ENCODE measurements at regions not wholly inside any gene's neighbourhood (a gene's known extent, or its start where the extent isn't known, plus 50 kb on each side); places are given as distances from the start of the nearest gene placed in this dataset.
"Not testable (repeated sequence)": the region's sequence is repeated elsewhere in the genome, so short reads cannot be mapped to it uniquely, and the experiment has no call there.

GRCh38 chr5:57736716-57737115, 254.1 kb upstream of the ACTBL2 start:
- POLR2A ChIA-PET = no interaction called here
- H3K4me3 Mint-ChIP-seq = no peak overlapping the region
- H3K27me3 ChIP-seq (ENCODE audit: control insufficient read depth in 2 of 2, insufficient read depth in 2 of 2, low read length in 2 of 2) = no peaks in the 10 kb centered on the region
- DNase-seq (no peak), ATAC-seq (no peak)
- no peak overlapping the region for H3K27ac Mint-ChIP-seq
- no peaks in the 10 kb centered on the region for H3K9me3 ChIP-seq (ENCODE audit: control insufficient read depth in 2 of 3, low read length in 3 of 3)
- CTCF ChIA-PET = no interaction called here
- no peak overlapping the region for H3K27ac ChIP-seq (ENCODE audit: low read depth, low read length)
- H3K36me3 Mint-ChIP-seq = no peaks in the 10 kb centered on the region
- intact Hi-C loops (cut with micrococcal nuclease) = no loop called here
- no peaks in the 10 kb centered on the region for H3K9me3 Mint-ChIP-seq
- H3K27me3 Mint-ChIP-seq = peaks cover 0 to 23% (median 0%) of the 10 kb centered on the region in 5 donors
- H3K36me3 ChIP-seq (ENCODE audit: control insufficient read depth in 2 of 3, insufficient read depth in 3 of 3, low read length in 3 of 3) = no peaks in the 10 kb centered on the region
- no peak overlapping the region for H3K4me3 ChIP-seq (ENCODE audit: low read length)
- no peaks in the 10 kb centered on the region for H3K4me1 ChIP-seq (ENCODE audit: control insufficient read depth in 2 of 2, insufficient read depth in 2 of 2, low read length in 2 of 2)
- H3K4me1 Mint-ChIP-seq = peaks cover 0 to 2% (median 0%) of the 10 kb centered on the region in 7 donors

- H3K4me3 Mint-ChIP-seq; H3K27ac ChIP-seq (ENCODE audit: low read depth, low read length); H3K4me1 ChIP-seq (ENCODE audit: control insufficient read depth in 2 of 2, insufficient read depth in 2 of 2, low read length in 2 of 2); intact Hi-C loops (cut with micrococcal nuclease); ATAC-seq; H3K9me3 ChIP-seq (ENCODE audit: control insufficient read depth in 2 of 3, low read length in 3 of 3); POLR2A ChIA-PET; DNase-seq; H3K36me3 ChIP-seq (ENCODE audit: control insufficient read depth in 2 of 3, insufficient read depth in 3 of 3, low read length in 3 of 3); H3K27ac Mint-ChIP-seq; H3K27me3 ChIP-seq (ENCODE audit: control insufficient read depth in 2 of 2, insufficient read depth in 2 of 2, low read length in 2 of 2); H3K36me3 Mint-ChIP-seq; H3K9me3 Mint-ChIP-seq; H3K4me3 ChIP-seq (ENCODE audit: low read length); H3K4me1 Mint-ChIP-seq: not testable (repeated sequence)
- H3K27me3 Mint-ChIP-seq = peaks cover 0 to 23% (median 2%) of the 10 kb centered on the region in 5 donors
- CTCF ChIA-PET = interaction anchor here (0.7 kb wide), 1 partner anchor 11 kb away, joined by 3 read pairs; no protein-coding TSS in a partner anchor
Measured at GRCh38 chr5:57735279-57736153, 252.9 kb upstream of the ACTBL2 start.

GRCh38 chr5:57734296-57734695, 251.7 kb upstream of the ACTBL2 start:
- H3K27ac Mint-ChIP-seq = no peak overlapping the region
- H3K4me3 Mint-ChIP-seq = no peak overlapping the region
- H3K9me3 ChIP-seq (ENCODE audit: control insufficient read depth in 2 of 3, low read length in 3 of 3) = no peaks in the 10 kb centered on the region
- intact Hi-C loops (cut with micrococcal nuclease) = no loop called here
- no peak overlapping the region for H3K4me3 ChIP-seq (ENCODE audit: low read length)
- H3K36me3 Mint-ChIP-seq = no peaks in the 10 kb centered on the region
- ATAC-seq (no peak), DNase-seq (no peak)
- peaks cover 0 to 23% (median 2%) of the 10 kb centered on the region in 5 donors for H3K27me3 Mint-ChIP-seq
- no peaks in the 10 kb centered on the region for H3K27me3 ChIP-seq (ENCODE audit: control insufficient read depth in 2 of 2, insufficient read depth in 2 of 2, low read length in 2 of 2)
- no peaks in the 10 kb centered on the region for H3K9me3 Mint-ChIP-seq
- H3K4me1 Mint-ChIP-seq = no peaks in the 10 kb centered on the region
- no peak overlapping the region for H3K27ac ChIP-seq (ENCODE audit: low read depth, low read length)
- no peaks in the 10 kb centered on the region for H3K4me1 ChIP-seq (ENCODE audit: control insufficient read depth in 2 of 2, insufficient read depth in 2 of 2, low read length in 2 of 2)
- POLR2A ChIA-PET = no interaction called here
- H3K36me3 ChIP-seq (ENCODE audit: control insufficient read depth in 2 of 3, insufficient read depth in 3 of 3, low read length in 3 of 3) = no peaks in the 10 kb centered on the region
- CTCF ChIA-PET = interaction anchor here (0.7 kb wide), 1 partner anchor 12 kb away, joined by 3 read pairs; no protein-coding TSS in a partner anchor

GRCh38 chr5:57727591-57727990, 245.0 kb upstream of the ACTBL2 start:
- no peaks in the 10 kb centered on the region for H3K27me3 ChIP-seq (ENCODE audit: control insufficient read depth in 2 of 2, insufficient read depth in 2 of 2, low read length in 2 of 2)
- DNase-seq = no peak
- peaks cover 0 to 5% (median 0%) of the 10 kb centered on the region in 11 donors for H3K9me3 Mint-ChIP-seq
- no peaks in the 10 kb centered on the region for H3K36me3 ChIP-seq (ENCODE audit: control insufficient read depth in 2 of 3, insufficient read depth in 3 of 3, low read length in 3 of 3)
- intact Hi-C loops (cut with micrococcal nuclease) = no loop called here
- no peak overlapping the region for H3K4me3 Mint-ChIP-seq
- no peaks in the 10 kb centered on the region for H3K36me3 Mint-ChIP-seq
- ChIA-PET CTCF (no interaction called here), POLR2A (no interaction called here)
- peaks cover 0 to 20% (median 12%) of the 10 kb centered on the region in 5 donors for H3K27me3 Mint-ChIP-seq
- H3K4me1 Mint-ChIP-seq = no peaks in the 10 kb centered on the region
- no peak for ATAC-seq
- H3K4me1 ChIP-seq (ENCODE audit: control insufficient read depth in 2 of 2, insufficient read depth in 2 of 2, low read length in 2 of 2) = no peaks in the 10 kb centered on the region
- H3K4me3 ChIP-seq (ENCODE audit: low read length) = no peak overlapping the region
- H3K27ac Mint-ChIP-seq = no peak overlapping the region
- no peaks in the 10 kb centered on the region for H3K9me3 ChIP-seq (ENCODE audit: control insufficient read depth in 2 of 3, low read length in 3 of 3)
- H3K27ac ChIP-seq (ENCODE audit: low read depth, low read length) = no peak overlapping the region

GRCh38 chr5:57725658-57726504, 243.3 kb upstream of the ACTBL2 start:
- Mint-ChIP-seq H3K4me3 (no peak overlapping the region), H3K9me3 (peaks cover 0 to 5% (median 0%) of the 10 kb centered on the region in 11 donors), H3K27ac (no peak overlapping the region), H3K36me3 (no peaks in the 10 kb centered on the region), H3K4me1 (no peaks in the 10 kb centered on the region), H3K27me3 (peaks cover 0 to 31% (median 16%) of the 10 kb centered on the region in 5 donors)
- H3K4me1 ChIP-seq (ENCODE audit: control insufficient read depth in 2 of 2, insufficient read depth in 2 of 2, low read length in 2 of 2) = no peaks in the 10 kb centered on the region
- no peak overlapping the region for H3K27ac ChIP-seq (ENCODE audit: low read depth, low read length)
- ChIA-PET CTCF (no interaction called here), POLR2A (no interaction called here)
- no peaks in the 10 kb centered on the region for H3K36me3 ChIP-seq (ENCODE audit: control insufficient read depth in 2 of 3, insufficient read depth in 3 of 3, low read length in 3 of 3)
- no peak for ATAC-seq
- no peaks in the 10 kb centered on the region for H3K27me3 ChIP-seq (ENCODE audit: control insufficient read depth in 2 of 2, insufficient read depth in 2 of 2, low read length in 2 of 2)
- H3K4me3 ChIP-seq (ENCODE audit: low read length) = no peak overlapping the region
- intact Hi-C loops (cut with micrococcal nuclease) = no loop called here
- H3K9me3 ChIP-seq (ENCODE audit: control insufficient read depth in 2 of 3, low read length in 3 of 3) = no peaks in the 10 kb centered on the region
- DNase-seq = no peak

- no peak overlapping the region for H3K27ac Mint-ChIP-seq
- no peak overlapping the region for H3K4me3 ChIP-seq (ENCODE audit: low read length)
- no peaks in the 10 kb centered on the region for H3K36me3 Mint-ChIP-seq
- intact Hi-C loops (cut with micrococcal nuclease) = no loop called here
- H3K9me3 Mint-ChIP-seq = peaks cover 0 to 5% (median 0%) of the 10 kb centered on the region in 11 donors
- H3K4me1 ChIP-seq (ENCODE audit: control insufficient read depth in 2 of 2, insufficient read depth in 2 of 2, low read length in 2 of 2) = no peaks in the 10 kb centered on the region
- no peak overlapping the region for H3K27ac ChIP-seq (ENCODE audit: low read depth, low read length)
- no peaks in the 10 kb centered on the region for H3K36me3 ChIP-seq (ENCODE audit: control insufficient read depth in 2 of 3, insufficient read depth in 3 of 3, low read length in 3 of 3)
- CTCF ChIA-PET = no interaction called here
- no peaks in the 10 kb centered on the region for H3K9me3 ChIP-seq (ENCODE audit: control insufficient read depth in 2 of 3, low read length in 3 of 3)
- no peaks in the 10 kb centered on the region for H3K4me1 Mint-ChIP-seq
- POLR2A ChIA-PET = no interaction called here
- DNase-seq (no peak), ATAC-seq (no peak)
- no peak overlapping the region for H3K4me3 Mint-ChIP-seq
- peaks cover 0 to 33% (median 19%) of the 10 kb centered on the region in 5 donors for H3K27me3 Mint-ChIP-seq
- no peaks in the 10 kb centered on the region for H3K27me3 ChIP-seq (ENCODE audit: control insufficient read depth in 2 of 2, insufficient read depth in 2 of 2, low read length in 2 of 2)
Measured at GRCh38 chr5:57724836-57725235, 242.2 kb upstream of the ACTBL2 start.

Measured in naive thymus-derived CD4-positive, alpha-beta T cell (primary cell).